ENCODE measurements at regions not wholly inside any gene's neighbourhood (a gene's known extent, or its start where the extent isn't known, plus 50 kb on each side); places are given as distances from the start of the nearest gene placed in this dataset.

GRCh38 chr5:125549322-125549911, 803.0 kb upstream of the ZNF608 start:
- DNase-seq = no peak

GRCh38 chr5:125550274-125550673, 803.8 kb upstream of the ZNF608 start:
- DNase-seq = no peak

- DNase-seq = no peak
Observed at GRCh38 chr5:125551246-125551645, 804.8 kb upstream of the ZNF608 start.

GRCh38 chr5:125551797-125552196, 805.4 kb upstream of the ZNF608 start:
- DNase-seq = no peak

GRCh38 chr5:125552486-125552885, 806.0 kb upstream of the ZNF608 start:
- no peak for DNase-seq

GRCh38 chr5:125554355-125554754, 807.9 kb upstream of the ZNF608 start:
- DNase-seq = no peak

GRCh38 chr5:125555591-125555990, 809.2 kb upstream of the ZNF608 start:
- no peak for DNase-seq

GRCh38 chr5:125558016-125558415, 811.6 kb upstream of the ZNF608 start:
- DNase-seq = no peak

GRCh38 chr5:125558466-125558865, 812.0 kb upstream of the ZNF608 start:
- DNase-seq = no peak

- DNase-seq = no peak
Observed at GRCh38 chr5:125559296-125559695, 812.9 kb upstream of the ZNF608 start.

- no peak for DNase-seq
Observed at GRCh38 chr5:125560476-125561225, 814.2 kb upstream of the ZNF608 start.

- DNase-seq = no peak
Observed at GRCh38 chr5:125564317-125564975, 818.0 kb upstream of the ZNF608 start.

GRCh38 chr5:125574491-125575044, 828.1 kb upstream of the ZNF608 start:
- no peak for DNase-seq

- DNase-seq = no peak
Observed at GRCh38 chr5:125575171-125575890, 828.9 kb upstream of the ZNF608 start.

GRCh38 chr5:125575891-125576505, 829.6 kb upstream of the ZNF608 start:
- no peak for DNase-seq

- DNase-seq = no peak
Observed at GRCh38 chr5:125576822-125577221, 830.4 kb upstream of the ZNF608 start.

GRCh38 chr5:125578551-125578950, 832.1 kb upstream of the ZNF608 start:
- no peak for DNase-seq

- DNase-seq = no peak
Observed at GRCh38 chr5:125579182-125579581, 832.7 kb upstream of the ZNF608 start.

GRCh38 chr5:125581311-125581710, 834.9 kb upstream of the ZNF608 start:
- no peak for DNase-seq

GRCh38 chr5:125582352-125582751, 835.9 kb upstream of the ZNF608 start:
- no peak for DNase-seq

- DNase-seq = no peak
Observed at GRCh38 chr5:125583321-125584139, 837.1 kb upstream of the ZNF608 start.

- no peak for DNase-seq
Observed at GRCh38 chr5:125584140-125584520, 837.7 kb upstream of the ZNF608 start.

All from KG1 (cell line).